Upper lobe of left lung (tissue), 4 donors: ENCODE measurements at regions not wholly inside any gene's neighbourhood (a gene's known extent, or its start where the extent isn't known, plus 50 kb on each side); places are given as distances from the start of the nearest gene placed in this dataset.

Experiments used
- CTCF ChIP-seq, 6 experiments: fragments of 450-650 bp in 4 of 6; fragments of 200-600 bp in 2 of 6; sonication (generic) in 2 of 6; IDR thresholded peaks; one replicate each; pipeline ENCODE4 v1.5.1; 2016 to 2019; ENCODE audit warnings: antibody characterized with exemption in 6 of 6
- EP300 ChIP-seq, 4 donors: sonication (generic); formaldehyde crosslinking; IDR thresholded peaks; one replicate each; pipeline ENCODE4 v1.5.1; 2017; ENCODE audit warnings: antibody characterized with exemption in 4 of 4, control low read depth in 2 of 4
- POLR2A ChIP-seq, 4 donors: fragments of 450-650 bp; IDR thresholded peaks; one replicate each; pipeline ENCODE4 v1.5.1; 2016 to 2017; ENCODE audit warnings: antibody characterized with exemption in 4 of 4, mild to moderate bottlenecking in 2 of 4

GRCh38 chrX:5568934-5569333 lies 659.7 kb downstream of the NLGN4X start:
- TF ChIP-seq CTCF (IDR thresholded peaks at IDR 0.05) (no peak), EP300 (IDR thresholded peaks at IDR 0.05) (no peak), POLR2A (IDR thresholded peaks at IDR 0.05) (no peak)
